NCI-H510A treated with DMSO at 0.1 percent for 48 hours (cell line): ENCODE measurements at regions not wholly inside any gene's neighbourhood (a gene's known extent, or its start where the extent isn't known, plus 50 kb on each side); places are given as distances from the start of the nearest gene placed in this dataset.

ENCODE experiments used
- DNase-seq: peaks from one replicate; lab custom pipeline; 2025; lab: John Stamatoyannopoulos, UW

GRCh38 chr18:71001597-71001996 lies 712.8 kb downstream of the SOCS6 start:
- no peak for DNase-seq

- DNase-seq, result no peak
These were observed 709.6 kb downstream of the SOCS6 start for GRCh38 chr18:70998490-70998889.

GRCh38 chr18:70994116-70994515 lies 705.3 kb downstream of the SOCS6 start:
- DNase-seq, result no peak

- no peak for DNase-seq
These were observed 702.7 kb downstream of the SOCS6 start for GRCh38 chr18:70991577-70991976.

- DNase-seq, result no peak
These were observed 697.1 kb downstream of the SOCS6 start for GRCh38 chr18:70985948-70986347.

GRCh38 chr18:70982292-70982691 lies 693.4 kb downstream of the SOCS6 start:
- no peak for DNase-seq

- DNase-seq, result peak; percentile 79
These were observed 692.7 kb downstream of the SOCS6 start for GRCh38 chr18:70981400-70982140.

GRCh38 chr18:70973626-70974025 lies 684.8 kb downstream of the SOCS6 start:
- DNase-seq, result no peak

- DNase-seq, result no peak
These were observed 677.6 kb downstream of the SOCS6 start for GRCh38 chr18:70966419-70966818.

GRCh38 chr18:70961939-70962338 lies 673.1 kb downstream of the SOCS6 start:
- DNase-seq, result no peak

GRCh38 chr18:70956554-70956953 lies 667.7 kb downstream of the SOCS6 start:
- no peak for DNase-seq

- no peak for DNase-seq
These were observed 647.3 kb downstream of the SOCS6 start for GRCh38 chr18:70936160-70936559.

- DNase-seq, result peak; percentile 62
These were observed 643.3 kb downstream of the SOCS6 start for GRCh38 chr18:70931942-70932814.

GRCh38 chr18:70920840-70921374 lies 632.1 kb downstream of the SOCS6 start:
- no peak for DNase-seq

GRCh38 chr18:70907673-70908072 lies 618.8 kb downstream of the SOCS6 start:
- peak; percentile 76 for DNase-seq

- DNase-seq, result no peak
These were observed 603.5 kb downstream of the SOCS6 start for GRCh38 chr18:70892381-70892780.

GRCh38 chr18:70870292-70870691 lies 581.4 kb downstream of the SOCS6 start:
- no peak for DNase-seq

GRCh38 chr18:70848329-70848728 lies 559.5 kb downstream of the SOCS6 start:
- DNase-seq, result no peak

- DNase-seq, result no peak
These were observed 551.8 kb downstream of the SOCS6 start for GRCh38 chr18:70840649-70841048.

GRCh38 chr18:70827632-70828031 lies 538.8 kb downstream of the SOCS6 start:
- DNase-seq, result no peak

- no peak for DNase-seq
These were observed 537.7 kb downstream of the SOCS6 start for GRCh38 chr18:70826571-70826970.

- no peak for DNase-seq
These were observed 533.8 kb downstream of the SOCS6 start for GRCh38 chr18:70822691-70823090.

GRCh38 chr18:70822117-70822516 lies 533.3 kb downstream of the SOCS6 start:
- no peak for DNase-seq
